ENCODE measurements at regions not wholly inside any gene's neighbourhood (a gene's known extent, or its start where the extent isn't known, plus 50 kb on each side); places are given as distances from the start of the nearest gene placed in this dataset.

DNA sequence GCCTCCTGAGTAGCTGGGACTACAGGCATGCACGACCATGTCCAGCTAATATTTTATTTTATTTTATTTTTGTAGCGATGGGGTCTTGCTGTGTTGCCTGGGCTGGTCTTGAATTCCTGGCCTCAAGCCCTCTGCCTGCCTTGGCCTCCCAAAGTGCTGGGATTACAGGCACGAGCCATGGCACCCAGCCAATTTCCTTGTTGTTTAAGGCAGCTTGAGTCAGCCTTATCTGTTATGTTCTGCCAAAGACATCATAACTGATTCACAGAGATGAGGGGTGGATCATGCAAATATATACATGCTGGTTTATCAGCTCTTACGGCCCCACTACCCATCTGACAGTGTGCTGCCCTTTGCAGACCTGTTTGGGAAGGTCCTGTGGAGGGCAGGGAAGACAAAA lies 826.7 kb downstream of the TYW1 start:
- no peak for DNase-seq (ENCODE audit: low read depth in 2 of 2)

- no peak for DNase-seq (ENCODE audit: low read depth in 2 of 2)
Measured at GRCh38 chr7:67825356-67825755, 828.7 kb downstream of the TYW1 start.

- DNase-seq (ENCODE audit: low read depth in 2 of 2): no peak
Measured at GRCh38 chr7:67841896-67842295, 845.3 kb downstream of the TYW1 start.

DNA sequence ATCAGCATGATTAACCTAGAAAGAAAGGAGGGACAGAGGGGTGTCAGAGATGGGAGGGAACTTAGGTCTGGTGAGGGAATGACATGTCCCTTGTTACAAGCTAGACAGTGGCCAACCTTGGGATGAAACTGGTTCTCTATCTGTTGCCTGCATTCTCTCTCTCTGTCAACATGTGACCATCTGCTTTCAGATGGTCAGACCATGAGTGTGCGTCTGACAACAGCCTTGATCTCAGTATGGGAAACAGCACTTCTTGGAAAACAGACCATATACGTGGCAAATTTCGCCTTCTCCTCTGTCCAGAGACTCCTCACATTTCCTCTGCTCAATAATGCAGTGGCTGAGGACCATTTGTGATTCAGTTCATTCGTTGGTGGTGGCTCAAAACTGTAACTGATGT lies 845.9 kb downstream of the TYW1 start:
- no peak for DNase-seq (ENCODE audit: low read depth in 2 of 2)

DNA sequence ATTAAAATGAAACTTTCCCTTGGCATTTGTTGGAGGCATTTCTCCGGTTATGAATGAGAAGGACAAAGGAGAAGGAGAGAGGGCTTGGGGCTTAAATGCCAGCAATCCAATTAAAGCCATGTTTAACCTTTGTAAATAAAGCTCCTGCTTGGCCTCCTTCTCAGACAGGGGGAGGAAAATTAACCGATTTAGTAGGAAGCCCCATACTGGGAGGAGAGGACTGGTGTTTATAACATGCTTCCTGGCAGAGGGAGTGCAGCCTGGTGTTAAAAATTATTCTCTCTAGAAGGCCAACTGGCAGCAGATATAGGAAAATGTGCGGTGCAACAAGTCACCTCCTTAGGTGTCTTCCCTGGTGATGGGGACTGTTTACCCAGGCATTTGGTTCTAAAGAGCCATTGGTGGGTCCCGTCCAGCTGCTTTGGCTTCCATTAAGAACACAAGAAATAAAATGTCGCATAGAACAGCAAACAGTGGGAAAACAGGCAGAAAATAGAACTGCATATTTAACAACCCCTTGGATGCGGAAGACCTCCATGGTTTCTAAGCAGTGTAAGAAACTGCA lies 846.5 kb downstream of the TYW1 start:
- DNase-seq (ENCODE audit: low read depth in 2 of 2): no peak

DNA sequence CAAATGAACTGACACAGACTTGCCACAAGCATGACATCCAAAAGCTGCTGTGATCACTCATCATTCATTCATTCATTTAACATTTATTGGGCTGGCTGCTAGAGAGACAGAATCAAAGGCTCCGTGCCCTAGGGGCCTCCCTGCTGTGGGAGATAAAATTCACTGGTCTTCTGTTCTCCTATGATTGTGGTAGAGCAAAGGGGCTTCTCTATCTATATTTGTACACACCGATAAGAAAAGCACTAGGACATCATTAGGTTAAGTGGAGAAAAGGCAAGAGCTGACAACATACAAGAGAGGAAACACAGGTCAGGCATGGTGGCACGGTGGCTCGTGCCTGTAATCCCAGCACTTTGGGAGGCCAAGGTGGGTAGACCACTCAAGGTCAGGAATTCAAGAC lies 847.0 kb downstream of the TYW1 start:
- DNase-seq (ENCODE audit: low read depth in 2 of 2): no peak

DNA sequence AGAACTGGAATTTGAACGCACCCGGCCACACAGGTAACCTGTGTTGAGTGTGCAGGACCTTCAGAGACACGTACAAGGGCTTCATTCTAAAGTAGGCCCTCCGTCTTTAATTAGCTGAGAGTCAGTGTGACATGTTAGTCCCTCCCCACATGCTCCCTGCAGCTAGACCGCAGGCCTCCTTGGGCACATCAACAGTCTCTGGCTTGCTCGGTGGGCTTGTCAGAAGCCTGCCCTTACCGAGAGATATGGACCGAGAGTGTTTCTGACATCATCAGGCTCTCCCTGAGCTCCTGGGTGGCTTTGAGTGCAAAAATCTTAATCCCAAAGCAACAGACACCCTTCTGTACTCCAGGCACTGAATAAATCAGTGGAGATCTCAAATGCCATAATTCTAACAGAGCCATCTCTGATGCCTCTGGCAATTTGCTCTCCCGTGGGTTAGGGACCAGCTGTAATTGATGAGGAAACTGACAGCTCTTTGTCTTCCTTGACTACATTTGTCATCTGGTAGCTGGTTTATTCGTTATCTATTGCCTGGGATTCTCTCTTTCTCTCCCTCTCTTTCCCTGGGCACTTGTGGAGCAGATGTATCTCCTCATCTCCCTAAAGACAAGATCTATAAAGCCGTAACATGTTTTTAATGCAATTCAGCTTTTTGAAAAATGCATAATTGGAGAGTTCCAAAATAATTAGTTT lies 850.6 kb downstream of the TYW1 start:
- DNase-seq (ENCODE audit: low read depth in 2 of 2): no peak

DNA sequence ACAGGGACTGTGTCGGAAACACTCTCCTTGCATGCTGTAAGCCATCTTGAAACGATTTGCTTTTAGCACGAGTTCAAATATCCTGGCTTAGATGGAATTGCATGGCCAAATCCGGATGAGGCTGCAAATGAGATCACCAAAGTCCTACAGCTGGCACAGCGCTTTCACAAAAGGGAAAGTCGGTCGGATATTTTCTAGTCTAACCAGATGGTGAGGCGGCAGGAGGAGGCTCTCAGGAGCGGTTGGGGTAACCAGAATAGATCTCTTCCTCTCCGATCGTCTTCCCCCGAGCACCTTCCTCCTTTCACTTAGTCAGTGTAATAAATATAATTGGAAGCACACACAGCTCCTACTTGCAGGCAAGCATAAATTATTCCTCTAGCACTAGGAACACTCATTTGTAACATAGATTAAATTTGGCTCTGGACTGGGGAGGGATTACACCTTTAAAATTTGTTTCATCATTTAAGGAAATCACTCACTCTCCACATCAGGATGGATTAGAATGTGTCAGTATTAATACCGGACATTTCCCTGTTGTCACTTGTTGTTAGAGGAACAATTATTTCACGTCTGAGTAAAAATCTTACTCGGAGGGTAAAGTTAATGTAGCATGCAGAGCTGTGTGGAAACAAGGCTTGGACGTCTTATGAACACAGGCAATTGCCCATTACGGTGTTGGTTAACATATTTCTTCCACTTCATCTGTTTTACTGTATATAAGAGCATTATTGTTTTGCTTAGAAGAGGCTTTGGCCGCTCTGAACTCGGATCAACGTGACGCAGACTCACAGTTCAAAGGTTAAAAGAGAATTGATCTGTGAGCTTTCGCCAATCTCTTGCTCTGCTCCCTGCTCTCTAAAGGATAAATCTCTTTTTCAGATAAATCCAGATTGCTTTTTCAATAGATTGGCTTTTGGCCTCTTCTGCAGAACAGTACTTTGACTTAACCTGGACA lies 857.9 kb downstream of the TYW1 start:
- no peak for DNase-seq (ENCODE audit: low read depth in 2 of 2)

DNA sequence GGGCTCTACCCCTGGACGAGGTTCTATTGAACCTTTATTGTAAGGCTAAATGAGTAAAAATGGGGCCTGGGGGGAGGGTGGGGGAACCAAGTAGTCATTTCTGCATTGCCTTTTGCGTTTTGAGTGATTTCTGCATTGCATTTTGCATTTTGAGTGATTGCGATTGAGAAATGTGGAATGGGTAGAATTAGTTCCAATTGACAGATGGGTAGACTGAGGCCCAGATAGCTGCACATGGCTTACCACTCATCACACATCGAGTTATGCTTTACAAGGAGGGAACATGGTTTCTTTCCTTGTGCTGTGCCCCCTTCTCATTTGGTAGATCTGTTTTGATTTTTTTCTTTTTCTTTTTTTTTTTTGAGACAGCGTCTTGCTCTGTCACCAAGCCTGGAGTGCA lies 858.7 kb downstream of the TYW1 start:
- DNase-seq (ENCODE audit: low read depth in 2 of 2): no peak

DNA sequence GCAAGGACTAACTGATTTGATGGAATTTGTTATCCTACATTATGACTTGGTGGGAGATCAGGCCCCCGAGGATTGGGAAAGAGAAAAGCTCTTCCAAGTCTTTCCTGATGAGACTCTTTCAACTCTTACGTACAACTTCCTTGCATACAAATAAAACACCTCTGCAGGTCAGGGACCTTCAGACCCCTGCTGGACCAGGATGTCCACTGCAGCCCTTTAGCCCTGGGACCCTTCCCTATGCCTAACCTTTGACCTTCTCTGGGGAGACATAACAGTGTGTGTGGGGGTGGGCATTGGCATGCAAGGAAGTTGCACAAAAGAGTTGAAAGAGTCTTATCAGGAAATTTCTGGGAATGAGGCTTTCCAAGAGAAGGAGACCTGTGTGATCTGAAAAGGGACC lies 859.4 kb downstream of the TYW1 start:
- DNase-seq (ENCODE audit: low read depth in 2 of 2): no peak

GRCh38 chr7:67857698-67858097 lies 861.1 kb downstream of the TYW1 start:
- DNase-seq (ENCODE audit: low read depth in 2 of 2): no peak

DNA sequence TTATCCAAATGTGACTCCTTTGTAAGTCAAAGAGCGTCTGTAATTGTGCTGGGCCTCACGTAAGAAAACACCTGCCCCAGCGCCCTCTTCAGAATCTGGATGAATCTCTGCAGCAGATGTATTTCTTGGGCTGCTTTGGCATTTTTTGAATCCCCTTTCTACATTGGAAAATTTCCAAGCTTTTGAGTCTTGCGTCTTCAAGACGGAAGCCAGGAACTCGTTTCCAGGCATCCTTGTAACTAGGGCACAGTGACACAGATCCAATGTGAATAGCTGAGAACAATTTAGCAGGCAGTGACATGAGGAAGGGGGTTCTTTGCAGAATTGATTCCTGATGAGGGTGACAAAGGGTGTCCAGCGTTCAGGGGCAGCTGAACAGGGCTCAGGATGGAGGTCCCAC lies 862.3 kb downstream of the TYW1 start:
- no peak for DNase-seq (ENCODE audit: low read depth in 2 of 2)

DNA sequence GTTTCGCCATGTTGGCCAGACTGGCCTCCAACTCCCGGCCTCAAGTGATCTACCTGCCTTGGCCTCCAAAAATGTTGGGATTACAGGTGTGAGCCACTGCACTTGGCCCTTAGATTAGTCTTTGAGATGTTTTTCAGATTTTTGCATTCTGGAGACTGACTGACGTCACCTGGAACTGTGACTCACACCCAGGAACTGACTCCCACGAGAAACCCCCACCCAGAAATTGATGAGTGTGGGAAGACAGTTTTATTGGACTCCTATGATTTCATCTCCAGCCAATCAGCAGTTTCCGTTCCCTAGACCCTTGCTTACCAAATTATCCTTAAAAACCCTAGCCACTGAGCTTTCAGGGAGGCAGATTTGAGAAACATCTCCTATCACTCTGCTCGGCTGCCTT lies 867.3 kb downstream of the TYW1 start:
- no peak for DNase-seq (ENCODE audit: low read depth in 2 of 2)

GRCh38 chr7:67866054-67866453 lies 869.4 kb downstream of the TYW1 start:
- no peak for DNase-seq (ENCODE audit: low read depth in 2 of 2)

DNA sequence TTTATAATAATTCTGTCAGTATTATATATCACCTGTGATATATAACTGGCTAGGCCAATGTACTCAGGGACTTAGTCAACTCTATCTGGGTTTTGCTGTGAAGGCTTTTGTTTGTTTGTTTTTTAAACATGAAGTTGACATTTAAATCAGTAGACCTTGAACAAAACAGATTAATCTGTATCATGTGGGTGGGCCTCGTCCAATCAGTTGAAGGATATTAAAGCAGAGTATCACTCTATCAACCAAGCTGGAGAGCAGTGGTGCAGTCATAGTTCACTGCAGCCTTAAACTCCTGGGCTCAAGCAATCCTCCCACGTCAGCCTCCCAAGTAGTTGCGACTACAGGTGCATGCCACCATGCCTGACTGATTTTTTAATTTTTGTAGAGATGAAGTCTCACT lies 870.2 kb downstream of the TYW1 start:
- DNase-seq (ENCODE audit: low read depth in 2 of 2): no peak

GRCh38 chr7:67870396-67870795 lies 873.8 kb downstream of the TYW1 start:
- no peak for DNase-seq (ENCODE audit: low read depth in 2 of 2)

DNA sequence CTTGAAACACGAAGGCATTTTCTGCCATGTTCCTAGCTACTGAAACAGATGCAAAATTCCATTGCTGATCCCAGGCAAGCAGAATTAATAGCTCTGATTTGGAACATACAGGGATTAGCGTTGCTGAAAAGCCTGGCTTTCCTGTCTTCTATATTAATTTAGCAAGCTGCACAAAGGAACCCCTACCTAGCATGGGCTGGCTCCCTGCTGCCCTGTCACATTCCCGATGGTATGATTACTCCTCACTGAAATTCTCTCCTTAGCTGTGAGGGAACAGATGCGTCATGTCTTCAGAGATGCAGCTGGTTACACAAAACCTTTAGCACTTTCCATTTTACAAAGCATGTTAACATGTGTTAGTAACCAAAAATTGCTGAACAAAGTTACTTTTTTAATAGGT lies 878.9 kb downstream of the TYW1 start:
- DNase-seq (ENCODE audit: low read depth in 2 of 2): no peak

- no peak for DNase-seq (ENCODE audit: low read depth in 2 of 2)
Measured at GRCh38 chr7:67878808-67879207, 882.2 kb downstream of the TYW1 start.

DNA sequence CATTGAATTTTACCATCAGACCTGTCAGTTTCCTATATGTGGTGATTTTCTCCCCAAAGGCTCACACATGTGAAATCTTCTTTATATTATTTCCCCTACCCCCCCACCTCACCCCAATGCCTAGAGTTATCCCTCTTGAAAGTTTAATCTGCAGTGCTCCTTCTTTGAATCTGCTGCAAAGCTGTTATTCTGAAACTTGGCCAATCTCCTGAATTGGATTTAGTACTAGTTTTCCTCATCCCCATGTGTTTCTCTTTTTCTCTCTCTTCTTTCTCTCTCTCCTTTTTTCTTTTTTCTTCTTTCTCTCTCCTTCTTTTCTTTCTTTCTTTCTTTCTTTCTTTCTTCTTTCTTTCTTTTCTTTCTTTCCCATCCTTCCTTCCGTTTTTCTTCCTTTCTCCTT lies 886.2 kb downstream of the TYW1 start:
- no peak for DNase-seq (ENCODE audit: low read depth in 2 of 2)

DNA sequence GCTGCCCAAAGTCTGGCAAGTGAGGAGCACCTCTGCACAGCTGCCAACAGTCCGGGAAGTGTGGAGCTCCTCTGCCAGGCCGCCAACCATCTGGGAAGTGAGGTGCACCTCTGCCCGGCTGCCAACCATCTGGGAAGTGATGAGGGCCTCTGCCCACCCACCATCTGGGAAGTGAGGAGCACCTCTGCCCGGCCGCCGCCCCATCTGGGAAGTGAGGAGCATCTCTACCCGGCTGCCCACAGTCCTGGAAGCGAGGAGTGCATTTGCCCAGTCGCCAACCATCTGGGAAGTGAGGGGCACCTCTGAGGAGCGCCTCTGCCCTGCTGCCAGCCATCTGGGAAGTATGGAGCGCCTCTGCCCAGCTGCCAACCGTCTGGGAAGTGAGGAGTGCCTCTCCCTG lies 893.7 kb downstream of the TYW1 start:
- DNase-seq (ENCODE audit: low read depth in 2 of 2): no peak

- DNase-seq (ENCODE audit: low read depth in 2 of 2): no peak
Measured at GRCh38 chr7:67894746-67895145, 898.1 kb downstream of the TYW1 start.

DNA sequence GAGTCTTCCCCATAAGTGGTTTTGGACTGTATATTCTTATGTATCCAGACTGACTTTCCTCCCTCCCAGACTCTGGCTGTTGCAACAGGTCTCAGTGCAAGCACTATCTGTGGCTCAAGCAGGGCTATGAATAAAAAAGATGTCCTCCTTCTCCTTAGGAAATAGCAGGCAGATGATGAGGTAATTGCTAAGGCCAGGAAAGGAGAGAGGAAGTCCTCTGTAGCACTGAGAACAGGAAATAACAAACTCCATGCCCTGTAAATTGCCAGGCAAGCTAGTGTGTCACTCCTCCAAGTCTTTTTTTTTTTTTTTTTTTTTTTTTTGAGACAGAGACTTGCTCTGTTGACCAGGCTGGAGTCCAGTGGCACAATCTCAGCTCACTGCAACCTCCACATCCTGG lies 900.1 kb downstream of the TYW1 start:
- no peak for DNase-seq (ENCODE audit: low read depth in 2 of 2)

DNA sequence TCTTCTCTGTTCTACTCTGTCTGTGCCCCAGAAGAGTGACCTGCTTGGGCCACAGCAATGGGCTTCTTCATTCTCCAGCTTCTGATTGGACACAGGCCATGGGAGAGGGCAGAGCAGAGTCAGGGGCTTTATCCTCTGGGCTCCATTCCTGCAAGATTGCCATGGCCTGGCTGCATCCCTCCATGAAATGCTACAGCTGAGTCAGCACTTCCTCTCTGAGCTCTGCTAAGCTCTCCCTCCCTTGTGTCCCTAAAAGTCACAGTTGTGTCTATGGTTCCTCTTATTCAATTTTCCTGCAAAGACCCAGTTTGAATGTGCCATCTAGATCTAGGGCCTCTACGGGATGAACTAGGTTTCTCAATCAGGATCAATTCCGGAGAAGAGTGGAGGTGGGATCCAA lies 903.8 kb downstream of the TYW1 start:
- no peak for DNase-seq (ENCODE audit: low read depth in 2 of 2)
